ENCODE measurements at regions not wholly inside any gene's neighbourhood (a gene's known extent, or its start where the extent isn't known, plus 50 kb on each side); places are given as distances from the start of the nearest gene placed in this dataset.

GRCh38 chr10:78900715-78901430 is 167.9 kb upstream of the ZMIZ1 start:
- DNase-seq, result no peak

GRCh38 chr10:78901694-78902093 is 167.1 kb upstream of the ZMIZ1 start:
- no peak for DNase-seq

GRCh38 chr10:78902815-78903214 is 166.0 kb upstream of the ZMIZ1 start:
- DNase-seq, result no peak

- DNase-seq, result no peak
Measured at GRCh38 chr10:78903341-78903940, 165.3 kb upstream of the ZMIZ1 start.

- DNase-seq, result no peak
Measured at GRCh38 chr10:78904196-78904595, 164.6 kb upstream of the ZMIZ1 start.

- DNase-seq, result no peak
Measured at GRCh38 chr10:78905015-78905956, 163.5 kb upstream of the ZMIZ1 start.

GRCh38 chr10:78905957-78906308 is 162.8 kb upstream of the ZMIZ1 start:
- no peak for DNase-seq

- DNase-seq, result no peak
Measured at GRCh38 chr10:78906734-78907390, 161.9 kb upstream of the ZMIZ1 start.

- DNase-seq, result no peak
Measured at GRCh38 chr10:78907551-78908211, 161.1 kb upstream of the ZMIZ1 start.

GRCh38 chr10:78909221-78909620 is 159.5 kb upstream of the ZMIZ1 start:
- no peak for DNase-seq

GRCh38 chr10:78910021-78910420 is 158.7 kb upstream of the ZMIZ1 start:
- DNase-seq, result no peak

GRCh38 chr10:78910476-78910875 is 158.3 kb upstream of the ZMIZ1 start:
- DNase-seq, result no peak

- DNase-seq, result no peak
Measured at GRCh38 chr10:78910886-78911285, 157.9 kb upstream of the ZMIZ1 start.

GRCh38 chr10:78911533-78912340 is 157.0 kb upstream of the ZMIZ1 start:
- DNase-seq, result no peak

GRCh38 chr10:78912361-78913218 is 156.2 kb upstream of the ZMIZ1 start:
- no peak for DNase-seq

- DNase-seq, result no peak
Measured at GRCh38 chr10:78913219-78914059, 155.3 kb upstream of the ZMIZ1 start.

GRCh38 chr10:78914060-78914378 is 154.7 kb upstream of the ZMIZ1 start:
- DNase-seq, result no peak

GRCh38 chr10:78914502-78915189 is 154.1 kb upstream of the ZMIZ1 start:
- no peak for DNase-seq

- no peak for DNase-seq
Measured at GRCh38 chr10:78915190-78915518, 153.6 kb upstream of the ZMIZ1 start.

GRCh38 chr10:78916227-78916626 is 152.5 kb upstream of the ZMIZ1 start:
- DNase-seq, result no peak
